ENCODE measurements at regions not wholly inside any gene's neighbourhood (a gene's known extent, or its start where the extent isn't known, plus 50 kb on each side); places are given as distances from the start of the nearest gene placed in this dataset.

- TF ChIP-seq CTCF (IDR thresholded peaks at IDR 0.05) (no peak), POLR2A (IDR thresholded peaks at IDR 0.05) (no peak), EP300 (IDR thresholded peaks at IDR 0.05) (no peak)
Observed at GRCh38 chr15:31550211-31550977, 223.8 kb downstream of the KLF13 start.
